DOHH2 (cell line): ENCODE measurements at regions not wholly inside any gene's neighbourhood (a gene's known extent, or its start where the extent isn't known, plus 50 kb on each side); places are given as distances from the start of the nearest gene placed in this dataset.
"Not testable (repeated sequence)": the region's sequence is repeated elsewhere in the genome, so short reads cannot be mapped to it uniquely, and the experiment has no call there.

Experiments
- EZH2phosphoT487 ChIP-seq: fragments of 200-600 bp; sonication (generic); IDR thresholded peaks from 2 replicates; pipeline ENCODE4 v1.6.1; 2017; ENCODE audit warnings: borderline replicate concordance, mild to moderate bottlenecking, antibody characterized with exemption, low read length, moderate library complexity, mixed read lengths
- TF ChIP-seq, protein P1 (sequence below): fragments of 200-600 bp; sonication (generic); IDR thresholded peaks from one replicate; pipeline ENCODE4 v1.5.1; 2014; ENCODE audit warnings: antibody characterized with exemption, mild to moderate bottlenecking, low read depth, low read length; ENCODE audit not compliant: poor library complexity, severe bottlenecking

DNA sequence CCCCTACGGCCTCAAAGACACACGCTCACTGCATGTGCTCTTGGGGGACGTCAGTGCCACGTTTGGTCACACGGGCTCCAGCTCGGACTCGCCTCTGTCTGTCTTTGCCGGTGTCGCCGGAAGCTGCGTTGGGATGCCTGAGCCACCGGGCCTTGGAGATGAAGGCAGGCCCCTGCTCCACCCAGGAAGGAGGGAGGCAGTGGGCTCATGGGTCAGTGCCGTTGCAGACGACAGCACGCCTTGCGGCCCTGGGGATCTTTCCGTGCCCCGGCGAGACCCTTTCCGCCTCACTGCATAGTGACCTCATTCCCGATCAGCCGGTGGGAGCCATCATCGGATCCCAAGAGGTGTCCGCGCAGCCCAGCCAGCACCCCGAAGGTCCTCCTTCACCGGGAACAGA lies 1407.3 kb upstream of the PCDH10 start:
- TF ChIP-seq, protein P1, sequence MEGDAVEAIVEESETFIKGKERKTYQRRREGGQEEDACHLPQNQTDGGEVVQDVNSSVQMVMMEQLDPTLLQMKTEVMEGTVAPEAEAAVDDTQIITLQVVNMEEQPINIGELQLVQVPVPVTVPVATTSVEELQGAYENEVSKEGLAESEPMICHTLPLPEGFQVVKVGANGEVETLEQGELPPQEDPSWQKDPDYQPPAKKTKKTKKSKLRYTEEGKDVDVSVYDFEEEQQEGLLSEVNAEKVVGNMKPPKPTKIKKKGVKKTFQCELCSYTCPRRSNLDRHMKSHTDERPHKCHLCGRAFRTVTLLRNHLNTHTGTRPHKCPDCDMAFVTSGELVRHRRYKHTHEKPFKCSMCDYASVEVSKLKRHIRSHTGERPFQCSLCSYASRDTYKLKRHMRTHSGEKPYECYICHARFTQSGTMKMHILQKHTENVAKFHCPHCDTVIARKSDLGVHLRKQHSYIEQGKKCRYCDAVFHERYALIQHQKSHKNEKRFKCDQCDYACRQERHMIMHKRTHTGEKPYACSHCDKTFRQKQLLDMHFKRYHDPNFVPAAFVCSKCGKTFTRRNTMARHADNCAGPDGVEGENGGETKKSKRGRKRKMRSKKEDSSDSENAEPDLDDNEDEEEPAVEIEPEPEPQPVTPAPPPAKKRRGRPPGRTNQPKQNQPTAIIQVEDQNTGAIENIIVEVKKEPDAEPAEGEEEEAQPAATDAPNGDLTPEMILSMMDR: not testable (repeated sequence)
- TF ChIP-seq EZH2phosphoT487: not testable (repeated sequence)
